Neural cell (in vitro differentiated cells): ENCODE measurements at regions not wholly inside any gene's neighbourhood (a gene's known extent, or its start where the extent isn't known, plus 50 kb on each side); places are given as distances from the start of the nearest gene placed in this dataset.

Source experiments
- H2AFZ ChIP-seq: fragments of 200-600, 300-800 bp; sonication (generic), shearing (Covaris generic); 2 replicates; pipeline ENCODE4 v1.6.0; 2014; ENCODE audit warnings: low read depth, mild to moderate bottlenecking, antibody characterized with exemption, low read length, moderate library complexity
- H3F3A ChIP-seq: fragments of 200-600 bp; shearing (Covaris generic); 2 replicates; pipeline ENCODE4 v1.6.1; 2016; ENCODE audit warnings: mild to moderate bottlenecking, moderate library complexity, mixed read lengths, antibody characterized with exemption, low read length; ENCODE audit not compliant: insufficient read depth, poor library complexity, severe bottlenecking
- H3K27ac ChIP-seq: fragments of 200-600, 300-800 bp; sonication (generic), shearing (Covaris generic); 2 replicates; pipeline ENCODE4 v1.5.1; 2014; ENCODE audit warnings: mild to moderate bottlenecking, low read length, moderate library complexity
- H3K27me3 ChIP-seq: fragments of 300-800, 200-600 bp; sonication (generic), shearing (Covaris generic); 2 replicates; pipeline ENCODE4 v1.6.0; 2014; ENCODE audit warnings: mild to moderate bottlenecking, low read depth, low read length, moderate library complexity; ENCODE audit not compliant: insufficient read depth
- H3K36me3 ChIP-seq: fragments of 300-800, 200-600 bp; sonication (generic), shearing (Covaris generic); 2 replicates; pipeline ENCODE4 v1.5.1; 2014; ENCODE audit warnings: mild to moderate bottlenecking, antibody characterized with exemption, low read length, moderate library complexity; ENCODE audit not compliant: insufficient read depth
- H3K4me2 ChIP-seq: fragments of 300-800, 200-600 bp; sonication (generic), shearing (Covaris generic); 2 replicates; pipeline ENCODE4 v1.6.0; 2014; ENCODE audit warnings: mild to moderate bottlenecking, low read length
- H3K4me3 ChIP-seq: fragments of 300-800, 200-600 bp; sonication (generic), shearing (Covaris generic); 2 replicates; pipeline ENCODE4 v1.5.1; 2014; ENCODE audit warnings: mild to moderate bottlenecking, low read length, moderate library complexity
- H3K79me2 ChIP-seq: fragments of 200-600 bp; shearing (Covaris generic); replicated peaks from 2 replicates; pipeline ENCODE4 v1.6.0; 2014; ENCODE audit warnings: mild to moderate bottlenecking, low read length, moderate library complexity; ENCODE audit not compliant: insufficient read depth
- H3K9ac ChIP-seq: fragments of 300-800, 200-600 bp; sonication (generic), shearing (Covaris generic); 2 replicates; pipeline ENCODE4 v1.6.1; 2016; ENCODE audit warnings: mild to moderate bottlenecking, low read length, mixed read lengths
- H3K9me2 ChIP-seq: fragments of 200-600 bp; shearing (Covaris generic); 2 replicates; pipeline ENCODE4 v1.6.1; 2016; ENCODE audit warnings: mild to moderate bottlenecking, low read length, mixed read lengths; ENCODE audit not compliant: insufficient read depth
- H3K9me3 ChIP-seq: fragments of 200-600, 300-800 bp; sonication (generic), shearing (Covaris generic); 2 replicates; pipeline ENCODE4 v1.6.1; 2016; ENCODE audit warnings: mild to moderate bottlenecking, mixed run types, low read length, moderate library complexity, mixed read lengths
- H4K20me1 ChIP-seq: fragments of 200-600 bp; shearing (Covaris generic); 2 replicates; pipeline ENCODE4 v1.6.1; 2016; ENCODE audit warnings: mild to moderate bottlenecking, mixed run types; ENCODE audit not compliant: insufficient read depth
- CTCF ChIP-seq: fragments of 450-650 bp; IDR thresholded peaks from 2 replicates; pipeline ENCODE4 v1.5.1; 2014; ENCODE audit warnings: antibody characterized with exemption, mild to moderate bottlenecking, moderate library complexity; ENCODE audit not compliant: poor library complexity, severe bottlenecking
- EP300 ChIP-seq: fragments of 450-650 bp; conservative IDR thresholded peaks from 2 replicates; pipeline ENCODE4 v1.6.1; 2014; ENCODE audit warnings: antibody characterized with exemption, mild to moderate bottlenecking, moderate library complexity; ENCODE audit not compliant: poor library complexity, severe bottlenecking
- EZH2 ChIP-seq: fragments of 200-600, 300-800 bp; shearing (Covaris generic), sonication (generic); IDR thresholded peaks from 2 replicates; pipeline ENCODE4 v1.6.1; 2014; ENCODE audit warnings: antibody characterized with exemption, low read length, borderline replicate concordance, mild to moderate bottlenecking; ENCODE audit not compliant: insufficient read depth, poor library complexity, severe bottlenecking
- MXI1 ChIP-seq: fragments of 450-650 bp; conservative IDR thresholded peaks from 2 replicates; pipeline ENCODE4 v1.6.1; 2014; ENCODE audit warnings: antibody characterized with exemption, mild to moderate bottlenecking; ENCODE audit not compliant: poor library complexity, severe bottlenecking
- POLR2AphosphoS5 ChIP-seq: IDR thresholded peaks from 2 replicates; pipeline ENCODE4 v1.6.1; 2012
- RAD21 ChIP-seq: fragments of 450-650 bp; conservative IDR thresholded peaks from 2 replicates; pipeline ENCODE4 v1.6.1; 2014; ENCODE audit warnings: antibody characterized with exemption, mild to moderate bottlenecking, moderate library complexity
- REST ChIP-seq: IDR thresholded peaks from 2 replicates; pipeline ENCODE4 v1.6.1; 2012; ENCODE audit warnings: borderline replicate concordance
- SMC3 ChIP-seq: fragments of 450-650 bp; conservative IDR thresholded peaks from 2 replicates; pipeline ENCODE4 v1.6.1; 2014; ENCODE audit warnings: antibody characterized with exemption, mild to moderate bottlenecking, moderate library complexity; ENCODE audit not compliant: poor library complexity
- TAF1 ChIP-seq: IDR thresholded peaks from 2 replicates; pipeline ENCODE4 v1.6.1; 2012; ENCODE audit warnings: low read depth

GRCh38 chr2:176614930-176615329, 345.7 kb downstream of the MTX2 start:
- Histone ChIP-seq H3K4me3 (no peak overlapping the region), H3K9me3 (no peaks in the 10 kb centered on the region), H3K4me2 (no peak overlapping the region), H2AFZ (no peak overlapping the region), H3K9ac (no peak overlapping the region), H4K20me1 (no peaks in the 10 kb centered on the region), H3K36me3 (no peaks in the 10 kb centered on the region), H3K27me3 (no peaks in the 10 kb centered on the region), H3F3A (no peaks in the 10 kb centered on the region), H3K79me2 (no peaks in the 10 kb centered on the region), H3K9me2 (no peaks in the 10 kb centered on the region), H3K27ac (no peak overlapping the region)
- TF ChIP-seq RAD21 (no peak), REST (no peak), TAF1 (no peak), SMC3 (no peak), CTCF (no peak), POLR2AphosphoS5 (no peak), EP300 (no peak), MXI1 (no peak), EZH2 (no peak)

DNA sequence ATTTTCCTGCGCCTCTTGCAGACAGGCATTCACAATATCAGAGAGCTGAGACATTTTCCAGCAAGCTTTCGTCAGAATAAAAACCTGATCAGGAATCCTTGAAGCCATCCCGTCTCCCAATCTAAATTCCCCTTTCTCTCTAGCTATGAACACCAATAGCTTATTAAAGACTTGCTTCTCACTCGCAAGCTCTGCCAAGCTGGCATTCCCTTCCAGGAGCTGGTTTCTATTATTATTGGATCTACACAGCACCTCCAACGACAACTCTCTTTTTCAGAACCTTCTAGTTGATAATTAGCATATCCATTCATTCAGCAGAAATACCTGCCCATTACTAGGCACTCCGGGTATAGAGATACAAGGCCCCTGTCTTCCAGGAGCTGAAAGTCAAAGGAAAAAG, 350.3 kb downstream of the MTX2 start:
- H3K9me3 ChIP-seq = no peaks in the 10 kb centered on the region
- H3K9me2 ChIP-seq = no peaks in the 10 kb centered on the region
- H3K27ac ChIP-seq = no peak overlapping the region
- no peaks in the 10 kb centered on the region for H3F3A ChIP-seq
- no peaks in the 10 kb centered on the region for H3K36me3 ChIP-seq
- TF ChIP-seq RAD21 (no peak), REST (no peak), TAF1 (no peak)
- H3K4me3 ChIP-seq = no peak overlapping the region
- no peak overlapping the region for H3K4me2 ChIP-seq
- no peak overlapping the region for H2AFZ ChIP-seq
- no peaks in the 10 kb centered on the region for H4K20me1 ChIP-seq
- no peaks in the 10 kb centered on the region for H3K27me3 ChIP-seq
- H3K9ac ChIP-seq = no peak overlapping the region
- H3K79me2 ChIP-seq = no peaks in the 10 kb centered on the region
